ENCODE measurements at regions not wholly inside any gene's neighbourhood (a gene's known extent, or its start where the extent isn't known, plus 50 kb on each side); places are given as distances from the start of the nearest gene placed in this dataset.

- TF ChIP-seq CTCF (IDR thresholded peaks at IDR 0.05) (no peak), POLR2A (IDR thresholded peaks at IDR 0.05) (no peak)
Measured at GRCh38 chr6:100230115-100230952, 234.4 kb downstream of the SIM1 start.

All from heart left ventricle (tissue), 13 donors.